ENCODE measurements at regions not wholly inside any gene's neighbourhood (a gene's known extent, or its start where the extent isn't known, plus 50 kb on each side); places are given as distances from the start of the nearest gene placed in this dataset.

DNA sequence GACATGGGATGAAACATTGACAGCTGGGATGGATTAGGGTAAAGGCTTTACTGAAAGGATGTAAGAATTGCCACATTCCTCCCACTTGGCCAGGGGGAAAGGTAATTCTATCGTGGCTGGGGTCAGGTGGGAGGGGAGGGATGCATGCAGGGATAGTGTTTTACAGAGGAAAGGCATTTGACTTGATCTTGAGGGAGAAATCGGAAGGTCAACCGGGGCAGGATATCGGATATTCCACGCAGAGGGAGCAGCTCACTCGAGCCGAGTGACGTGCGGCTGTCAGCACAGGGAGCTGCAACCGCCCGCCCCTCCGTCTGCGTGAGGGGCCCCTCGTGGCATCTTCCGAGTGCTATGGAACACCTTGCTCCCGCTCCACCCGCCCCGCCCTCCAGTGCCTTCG lies 63.4 kb upstream of the ADAMTS2 start:
- TF ChIP-seq POLR2A (IDR thresholded peaks at IDR 0.05; ENCODE audit: low read length) (no peak), GATA1 (IDR thresholded peaks at IDR 0.05; ENCODE audit: low read depth, low read length) (no peak)
